ENCODE measurements at regions not wholly inside any gene's neighbourhood (a gene's known extent, or its start where the extent isn't known, plus 50 kb on each side); places are given as distances from the start of the nearest gene placed in this dataset.

- Histone ChIP-seq H3K27ac (ENCODE audit: control insufficient read depth, insufficient read depth) (no peak overlapping the region), H3K9ac (ENCODE audit: control insufficient read depth, insufficient read depth, low read length) (no peak overlapping the region), H3K4me2 (ENCODE audit: control insufficient read depth, insufficient read depth) (no peak overlapping the region), H3K9me3 (replicated peaks; ENCODE audit: control insufficient read depth, insufficient read depth, low read length) (peaks cover 2% of the 10 kb centered on the region; the same call in 1 of the 3 replicates), H2AFZ (ENCODE audit: control insufficient read depth, low read depth, low read length) (no peak overlapping the region), H3K27me3 (replicated peaks in 1 of 2; ENCODE audit: control insufficient read depth in 2 of 2, insufficient read depth in 2 of 2, low read length in 1 of 2) (no peaks in the 10 kb centered on the region), H4K20me1 (ENCODE audit: control insufficient read depth, insufficient read depth) (no peaks in the 10 kb centered on the region), H3K4me1 (ENCODE audit: control insufficient read depth, insufficient read depth, low read length) (peaks cover 19% of the 10 kb centered on the region), H3K4me3 (no peak overlapping the region), H3K36me3 (ENCODE audit: control insufficient read depth in 2 of 2, insufficient read depth in 2 of 2, low read length in 1 of 2) (no peaks in the 10 kb centered on the region), H3K79me2 (ENCODE audit: control insufficient read depth, insufficient read depth, low read length) (no peaks in the 10 kb centered on the region; the same call in 1 of the 2 replicates)
- no peak for DNase-seq (ENCODE audit: low read depth, low spot score)
- RAD21 ChIA-PET (ENCODE audit: unreplicated experiment), result interaction anchor here (0.8 to 2.4 kb wide), 4 partner anchors 10 to 65 kb away, joined by 3 to 17 read pairs (median 5); no protein-coding TSS in a partner anchor
- SMC1A ChIA-PET (ENCODE audit: uncharacterized antibody, unreplicated experiment), result interaction anchor here (1.0 to 16.0 kb wide), 6 partner anchors 9 to 97 kb away, joined by 3 to 314 read pairs (median 5); partner anchors contain the start of gene TNFAIP3
- CTCF ChIA-PET, result interaction anchor here (0.6 to 5.4 kb wide), 6 partner anchors 10 to 605 kb away, joined by 3 to 149 read pairs (median 20); partner anchors contain the start of gene TNFAIP3
- no peak for ATAC-seq
- FAIRE-seq, result no peak
- BruUV-seq (replicated peaks), result no TSS peak
- no peak for TF ChIP-seq ELK1 (IDR thresholded peaks at IDR 0.05; ENCODE audit: low read depth, low read length)
- no peak for TF ChIP-seq ESRRA (IDR thresholded peaks at IDR 0.05; ENCODE audit: low read length)
- TF ChIP-seq ZBTB11 (CRISPR knock-in tag; IDR thresholded peaks at IDR 0.05), result no peak
- no peak for TF ChIP-seq KAT2A (conservative IDR thresholded peaks at IDR 0.05; ENCODE audit: control insufficient read depth, low read depth, low read length)
- no peak for TF ChIP-seq CBX3 (IDR thresholded peaks at IDR 0.05; ENCODE audit: borderline replicate concordance, low read depth)
- peak; percentile 54; the same call in 1 of the 2 replicates for TF ChIP-seq MLLT1 (IDR thresholded peaks at IDR 0.05)
- POLR2A ChIA-PET, result interaction anchor here (7.4 kb wide), 1 partner anchor 11 kb away, joined by 35 read pairs; no protein-coding TSS in a partner anchor
- intact Hi-C loops (cut with micrococcal nuclease; ENCODE audit: unreplicated experiment) (loop anchor here (5.0 kb wide), 1 partner anchor 141 kb away; no protein-coding TSS in a partner anchor), in situ Hi-C loops (cut with MboI) (loop anchor here (5.0 kb wide), 2 partner anchors 66 to 94 kb away; partner anchors contain the start of gene TNFAIP3)
- 98% methylated on average over 5 of the region's 5 CpGs for WGBS (ENCODE audit: insufficient coverage, insufficient replicate concordance, low lambda C conversion rate, missing lambda C conversion rate)
Observed at GRCh38 chr6:137801352-137802114, 65.5 kb upstream of the TNFAIP3 start.
